ENCODE measurements at regions not wholly inside any gene's neighbourhood (a gene's known extent, or its start where the extent isn't known, plus 50 kb on each side); places are given as distances from the start of the nearest gene placed in this dataset.

DNA sequence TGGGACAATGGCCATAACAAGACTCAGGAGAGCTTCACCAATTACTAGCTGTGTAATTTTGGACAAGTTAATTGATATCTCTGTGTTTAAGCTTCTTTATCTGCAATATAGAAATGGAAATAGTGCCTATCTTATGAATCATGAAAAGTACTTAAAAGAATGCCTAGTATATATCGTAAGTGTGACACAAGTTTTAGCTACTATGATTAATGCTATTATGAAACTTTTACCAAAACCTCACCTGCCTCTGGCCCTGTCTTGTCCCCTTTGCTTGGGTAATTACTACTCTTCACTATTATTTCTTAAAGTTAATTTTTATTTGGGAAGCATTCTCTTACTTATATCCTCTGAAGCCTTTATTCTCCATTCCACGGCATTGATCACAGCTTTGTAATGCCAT, 75.0 kb upstream of the NETO1 start:
- TF ChIP-seq ARNTL (CRISPR knock-in tag; IDR thresholded peaks at IDR 0.05; ENCODE audit: borderline replicate concordance, low read depth) (no peak), TSHZ2 (CRISPR knock-in tag; IDR thresholded peaks at IDR 0.05) (no peak), ISL1 (CRISPR knock-in tag; IDR thresholded peaks at IDR 0.05) (no peak), BACH2 (CRISPR knock-in tag; IDR thresholded peaks at IDR 0.05; ENCODE audit: borderline replicate concordance) (no peak), PATZ1 (CRISPR knock-in tag; IDR thresholded peaks at IDR 0.05; ENCODE audit: borderline replicate concordance) (no peak), SNAI2 (CRISPR knock-in tag; IDR thresholded peaks at IDR 0.05) (no peak)
- TF ChIP-seq, protein P1, sequence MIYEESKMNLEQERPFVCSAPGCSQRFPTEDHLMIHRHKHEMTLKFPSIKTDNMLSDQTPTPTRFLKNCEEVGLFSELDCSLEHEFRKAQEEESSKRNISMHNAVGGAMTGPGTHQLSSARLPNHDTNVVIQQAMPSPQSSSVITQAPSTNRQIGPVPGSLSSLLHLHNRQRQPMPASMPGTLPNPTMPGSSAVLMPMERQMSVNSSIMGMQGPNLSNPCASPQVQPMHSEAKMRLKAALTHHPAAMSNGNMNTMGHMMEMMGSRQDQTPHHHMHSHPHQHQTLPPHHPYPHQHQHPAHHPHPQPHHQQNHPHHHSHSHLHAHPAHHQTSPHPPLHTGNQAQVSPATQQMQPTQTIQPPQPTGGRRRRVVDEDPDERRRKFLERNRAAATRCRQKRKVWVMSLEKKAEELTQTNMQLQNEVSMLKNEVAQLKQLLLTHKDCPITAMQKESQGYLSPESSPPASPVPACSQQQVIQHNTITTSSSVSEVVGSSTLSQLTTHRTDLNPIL (CRISPR knock-in tag; IDR thresholded peaks at IDR 0.05; ENCODE audit: low read depth) = no peak
